GM12878 (cell line): ENCODE measurements at regions not wholly inside any gene's neighbourhood (a gene's known extent, or its start where the extent isn't known, plus 50 kb on each side); places are given as distances from the start of the nearest gene placed in this dataset.

ENCODE experiments used
- BRCA1 ChIP-seq: IDR thresholded peaks from 2 replicates; pipeline ENCODE4 v1.6.1; 2011; ENCODE audit warnings: low read depth, low read length, improper control_type of control experiment
- CBX5 ChIP-seq: sonication (generic); IDR thresholded peaks from 2 replicates; pipeline ENCODE4 v1.6.1; 2016; ENCODE audit warnings: low read depth, moderate library complexity, mild to moderate bottlenecking, inconsistent platforms
- CHD4 ChIP-seq: fragments of 200-600 bp; sonication (generic); IDR thresholded peaks from 2 replicates; pipeline ENCODE4 v1.6.1; 2016; ENCODE audit warnings: mild to moderate bottlenecking
- CREB1 ChIP-seq: IDR thresholded peaks from 2 replicates; pipeline ENCODE4 v1.6.1; 2012; ENCODE audit warnings: low read depth, mild to moderate bottlenecking, inconsistent platforms
- FOXK2 ChIP-seq: fragments of 450-650 bp; IDR thresholded peaks from 2 replicates; pipeline ENCODE4 v1.6.1; 2017; ENCODE audit warnings: mild to moderate bottlenecking, moderate library complexity
- POLR2A ChIP-seq: IDR thresholded peaks from 2 replicates; pipeline ENCODE4 v1.6.1; 2011; ENCODE audit warnings: low read depth, mild to moderate bottlenecking, low read length
- RFX5 ChIP-seq: IDR thresholded peaks from 2 replicates; pipeline ENCODE4 v1.6.1; 2011; ENCODE audit warnings: low read depth, low read length, improper control_type of control experiment
- TF ChIP-seq, protein P1 (sequence below): IDR thresholded peaks from 2 replicates; pipeline ENCODE4 v1.6.1; 2012; ENCODE audit warnings: mild to moderate bottlenecking, low read depth, low read length
- TF ChIP-seq, protein P2 (sequence below): fragments of 450-650 bp; IDR thresholded peaks from 2 replicates; pipeline ENCODE4 v1.6.1; 2017; ENCODE audit warnings: mild to moderate bottlenecking, moderate library complexity
- TF ChIP-seq, protein P3 (sequence below), 3 experiments: IDR thresholded peaks in 2 of 3; conservative IDR thresholded peaks in 1 of 3; 2 replicates each; pipeline ENCODE4 v1.5.1; 2011; ENCODE audit warnings: low read depth in 3 of 3, low read length in 3 of 3, mild to moderate bottlenecking in 3 of 3, control low read depth in 2 of 3, moderate library complexity in 2 of 3, inconsistent platforms in 1 of 3, mixed read lengths in 1 of 3; ENCODE audit not compliant: control insufficient read depth in 2 of 3, insufficient read depth in 1 of 3; ENCODE audit errors: extremely low read depth in 1 of 3
- TF ChIP-seq, protein P4 (sequence below): fragments of 450-650 bp; IDR thresholded peaks from 2 replicates; pipeline ENCODE4 v1.6.1; 2016; ENCODE audit warnings: mild to moderate bottlenecking

DNA sequence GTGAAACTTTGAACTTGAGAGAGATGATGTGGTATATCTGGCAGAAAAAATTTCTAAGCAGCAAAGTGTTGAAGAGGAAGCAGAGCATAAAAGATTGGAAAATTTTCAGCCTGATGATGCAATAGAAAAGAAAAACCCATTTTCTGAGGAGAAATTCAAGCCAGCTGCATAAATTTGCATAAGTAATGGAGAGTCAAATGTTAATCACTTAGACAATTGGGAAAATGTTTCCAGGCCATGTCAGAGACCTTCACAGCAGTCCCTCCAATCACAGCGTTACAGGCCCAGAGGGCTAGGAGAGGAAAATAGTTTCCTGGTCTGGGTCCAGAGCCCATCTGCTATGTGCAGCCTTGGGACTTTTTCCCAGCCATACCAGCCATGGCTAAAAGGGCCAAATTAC, 469.0 kb upstream of the FOXG1 start:
- TF ChIP-seq, protein P1, sequence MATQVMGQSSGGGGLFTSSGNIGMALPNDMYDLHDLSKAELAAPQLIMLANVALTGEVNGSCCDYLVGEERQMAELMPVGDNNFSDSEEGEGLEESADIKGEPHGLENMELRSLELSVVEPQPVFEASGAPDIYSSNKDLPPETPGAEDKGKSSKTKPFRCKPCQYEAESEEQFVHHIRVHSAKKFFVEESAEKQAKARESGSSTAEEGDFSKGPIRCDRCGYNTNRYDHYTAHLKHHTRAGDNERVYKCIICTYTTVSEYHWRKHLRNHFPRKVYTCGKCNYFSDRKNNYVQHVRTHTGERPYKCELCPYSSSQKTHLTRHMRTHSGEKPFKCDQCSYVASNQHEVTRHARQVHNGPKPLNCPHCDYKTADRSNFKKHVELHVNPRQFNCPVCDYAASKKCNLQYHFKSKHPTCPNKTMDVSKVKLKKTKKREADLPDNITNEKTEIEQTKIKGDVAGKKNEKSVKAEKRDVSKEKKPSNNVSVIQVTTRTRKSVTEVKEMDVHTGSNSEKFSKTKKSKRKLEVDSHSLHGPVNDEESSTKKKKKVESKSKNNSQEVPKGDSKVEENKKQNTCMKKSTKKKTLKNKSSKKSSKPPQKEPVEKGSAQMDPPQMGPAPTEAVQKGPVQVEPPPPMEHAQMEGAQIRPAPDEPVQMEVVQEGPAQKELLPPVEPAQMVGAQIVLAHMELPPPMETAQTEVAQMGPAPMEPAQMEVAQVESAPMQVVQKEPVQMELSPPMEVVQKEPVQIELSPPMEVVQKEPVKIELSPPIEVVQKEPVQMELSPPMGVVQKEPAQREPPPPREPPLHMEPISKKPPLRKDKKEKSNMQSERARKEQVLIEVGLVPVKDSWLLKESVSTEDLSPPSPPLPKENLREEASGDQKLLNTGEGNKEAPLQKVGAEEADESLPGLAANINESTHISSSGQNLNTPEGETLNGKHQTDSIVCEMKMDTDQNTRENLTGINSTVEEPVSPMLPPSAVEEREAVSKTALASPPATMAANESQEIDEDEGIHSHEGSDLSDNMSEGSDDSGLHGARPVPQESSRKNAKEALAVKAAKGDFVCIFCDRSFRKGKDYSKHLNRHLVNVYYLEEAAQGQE: no peak
- TF ChIP-seq, protein P2, sequence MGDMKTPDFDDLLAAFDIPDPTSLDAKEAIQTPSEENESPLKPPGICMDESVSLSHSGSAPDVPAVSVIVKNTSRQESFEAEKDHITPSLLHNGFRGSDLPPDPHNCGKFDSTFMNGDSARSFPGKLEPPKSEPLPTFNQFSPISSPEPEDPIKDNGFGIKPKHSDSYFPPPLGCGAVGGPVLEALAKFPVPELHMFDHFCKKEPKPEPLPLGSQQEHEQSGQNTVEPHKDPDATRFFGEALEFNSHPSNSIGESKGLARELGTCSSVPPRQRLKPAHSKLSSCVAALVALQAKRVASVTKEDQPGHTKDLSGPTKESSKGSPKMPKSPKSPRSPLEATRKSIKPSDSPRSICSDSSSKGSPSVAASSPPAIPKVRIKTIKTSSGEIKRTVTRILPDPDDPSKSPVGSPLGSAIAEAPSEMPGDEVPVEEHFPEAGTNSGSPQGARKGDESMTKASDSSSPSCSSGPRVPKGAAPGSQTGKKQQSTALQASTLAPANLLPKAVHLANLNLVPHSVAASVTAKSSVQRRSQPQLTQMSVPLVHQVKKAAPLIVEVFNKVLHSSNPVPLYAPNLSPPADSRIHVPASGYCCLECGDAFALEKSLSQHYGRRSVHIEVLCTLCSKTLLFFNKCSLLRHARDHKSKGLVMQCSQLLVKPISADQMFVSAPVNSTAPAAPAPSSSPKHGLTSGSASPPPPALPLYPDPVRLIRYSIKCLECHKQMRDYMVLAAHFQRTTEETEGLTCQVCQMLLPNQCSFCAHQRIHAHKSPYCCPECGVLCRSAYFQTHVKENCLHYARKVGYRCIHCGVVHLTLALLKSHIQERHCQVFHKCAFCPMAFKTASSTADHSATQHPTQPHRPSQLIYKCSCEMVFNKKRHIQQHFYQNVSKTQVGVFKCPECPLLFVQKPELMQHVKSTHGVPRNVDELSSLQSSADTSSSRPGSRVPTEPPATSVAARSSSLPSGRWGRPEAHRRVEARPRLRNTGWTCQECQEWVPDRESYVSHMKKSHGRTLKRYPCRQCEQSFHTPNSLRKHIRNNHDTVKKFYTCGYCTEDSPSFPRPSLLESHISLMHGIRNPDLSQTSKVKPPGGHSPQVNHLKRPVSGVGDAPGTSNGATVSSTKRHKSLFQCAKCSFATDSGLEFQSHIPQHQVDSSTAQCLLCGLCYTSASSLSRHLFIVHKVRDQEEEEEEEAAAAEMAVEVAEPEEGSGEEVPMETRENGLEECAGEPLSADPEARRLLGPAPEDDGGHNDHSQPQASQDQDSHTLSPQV: no peak
- TF ChIP-seq, protein P3, sequence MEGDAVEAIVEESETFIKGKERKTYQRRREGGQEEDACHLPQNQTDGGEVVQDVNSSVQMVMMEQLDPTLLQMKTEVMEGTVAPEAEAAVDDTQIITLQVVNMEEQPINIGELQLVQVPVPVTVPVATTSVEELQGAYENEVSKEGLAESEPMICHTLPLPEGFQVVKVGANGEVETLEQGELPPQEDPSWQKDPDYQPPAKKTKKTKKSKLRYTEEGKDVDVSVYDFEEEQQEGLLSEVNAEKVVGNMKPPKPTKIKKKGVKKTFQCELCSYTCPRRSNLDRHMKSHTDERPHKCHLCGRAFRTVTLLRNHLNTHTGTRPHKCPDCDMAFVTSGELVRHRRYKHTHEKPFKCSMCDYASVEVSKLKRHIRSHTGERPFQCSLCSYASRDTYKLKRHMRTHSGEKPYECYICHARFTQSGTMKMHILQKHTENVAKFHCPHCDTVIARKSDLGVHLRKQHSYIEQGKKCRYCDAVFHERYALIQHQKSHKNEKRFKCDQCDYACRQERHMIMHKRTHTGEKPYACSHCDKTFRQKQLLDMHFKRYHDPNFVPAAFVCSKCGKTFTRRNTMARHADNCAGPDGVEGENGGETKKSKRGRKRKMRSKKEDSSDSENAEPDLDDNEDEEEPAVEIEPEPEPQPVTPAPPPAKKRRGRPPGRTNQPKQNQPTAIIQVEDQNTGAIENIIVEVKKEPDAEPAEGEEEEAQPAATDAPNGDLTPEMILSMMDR (IDR thresholded peaks at IDR 0.05 in 2 of 3, conservative IDR thresholded peaks at IDR 0.05 in 1 of 3; ENCODE audit: control insufficient read depth in 2 of 3, extremely low read depth in 1 of 3, insufficient read depth in 1 of 3, low read depth in 3 of 3, low read length in 3 of 3): no peak
- TF ChIP-seq CBX5 (no peak), RFX5 (no peak), CHD4 (no peak), POLR2A (no peak), FOXK2 (no peak), CREB1 (no peak), BRCA1 (no peak)
- TF ChIP-seq, protein P4, sequence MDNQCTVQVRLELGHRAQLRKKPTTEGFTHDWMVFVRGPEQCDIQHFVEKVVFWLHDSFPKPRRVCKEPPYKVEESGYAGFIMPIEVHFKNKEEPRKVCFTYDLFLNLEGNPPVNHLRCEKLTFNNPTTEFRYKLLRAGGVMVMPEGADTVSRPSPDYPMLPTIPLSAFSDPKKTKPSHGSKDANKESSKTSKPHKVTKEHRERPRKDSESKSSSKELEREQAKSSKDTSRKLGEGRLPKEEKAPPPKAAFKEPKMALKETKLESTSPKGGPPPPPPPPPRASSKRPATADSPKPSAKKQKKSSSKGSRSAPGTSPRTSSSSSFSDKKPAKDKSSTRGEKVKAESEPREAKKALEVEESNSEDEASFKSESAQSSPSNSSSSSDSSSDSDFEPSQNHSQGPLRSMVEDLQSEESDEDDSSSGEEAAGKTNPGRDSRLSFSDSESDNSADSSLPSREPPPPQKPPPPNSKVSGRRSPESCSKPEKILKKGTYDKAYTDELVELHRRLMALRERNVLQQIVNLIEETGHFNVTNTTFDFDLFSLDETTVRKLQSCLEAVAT: no peak
